IgD-negative memory B cell (primary cell): ENCODE measurements at regions not wholly inside any gene's neighbourhood (a gene's known extent, or its start where the extent isn't known, plus 50 kb on each side); places are given as distances from the start of the nearest gene placed in this dataset.

Experiments
- H3K27ac Mint-ChIP-seq, 3 donors: one replicate each; pipeline ENCODE4 v1.8.0; 2020 to 2022; ENCODE audit warnings: mild to moderate bottlenecking in 3 of 3, mixed read lengths in 3 of 3, moderate library complexity in 1 of 3
- H3K27me3 Mint-ChIP-seq: one replicate; pipeline ENCODE4 v1.8.0; 2021; ENCODE audit warnings: mixed read lengths
- H3K36me3 Mint-ChIP-seq: one replicate; pipeline ENCODE4 v1.8.0; 2020; ENCODE audit warnings: mild to moderate bottlenecking, mixed read lengths
- H3K4me1 Mint-ChIP-seq, 3 donors: one replicate each; pipeline ENCODE4 v1.8.0; 2020 to 2022; ENCODE audit warnings: mixed read lengths in 3 of 3, mild to moderate bottlenecking in 1 of 3
- H3K4me3 Mint-ChIP-seq, 4 donors: one replicate each; pipeline ENCODE4 v1.8.0; 2020 to 2022; ENCODE audit warnings: mild to moderate bottlenecking in 4 of 4, mixed read lengths in 4 of 4, moderate library complexity in 3 of 4
- H3K9me3 Mint-ChIP-seq, 3 donors: one replicate each; pipeline ENCODE4 v1.8.0; 2020 to 2021; ENCODE audit warnings: mixed read lengths in 3 of 3, mild to moderate bottlenecking in 1 of 3

- no peak overlapping the region for H3K27ac Mint-ChIP-seq
- H3K4me3 Mint-ChIP-seq, result no peak overlapping the region
Observed at GRCh38 chr7:157467496-157468212, 130.8 kb downstream of the DNAJB6 start.

GRCh38 chr7:157468221-157469111 is 131.7 kb downstream of the DNAJB6 start:
- H3K9me3 Mint-ChIP-seq, result peaks cover 0 to 9% (median 3%) of the 10 kb centered on the region in 3 donors
- H3K4me3 Mint-ChIP-seq, result peak overlapping the region in 1 of 4 donors; percentile 3
- H3K4me1 Mint-ChIP-seq, result no peaks in the 10 kb centered on the region
- H3K27ac Mint-ChIP-seq, result no peak overlapping the region
- H3K36me3 Mint-ChIP-seq, result no peaks in the 10 kb centered on the region
- H3K27me3 Mint-ChIP-seq, result peaks cover 12% of the 10 kb centered on the region

More at GRCh38 chr7:157467496-157468212, 130.8 kb downstream of the DNAJB6 start:
- H3K4me1 Mint-ChIP-seq, result no peaks in the 10 kb centered on the region
- H3K27me3 Mint-ChIP-seq, result peaks cover 12% of the 10 kb centered on the region
- no peaks in the 10 kb centered on the region for H3K36me3 Mint-ChIP-seq
- H3K9me3 Mint-ChIP-seq, result peaks cover 0 to 2% (median 0%) of the 10 kb centered on the region in 3 donors

DNA sequence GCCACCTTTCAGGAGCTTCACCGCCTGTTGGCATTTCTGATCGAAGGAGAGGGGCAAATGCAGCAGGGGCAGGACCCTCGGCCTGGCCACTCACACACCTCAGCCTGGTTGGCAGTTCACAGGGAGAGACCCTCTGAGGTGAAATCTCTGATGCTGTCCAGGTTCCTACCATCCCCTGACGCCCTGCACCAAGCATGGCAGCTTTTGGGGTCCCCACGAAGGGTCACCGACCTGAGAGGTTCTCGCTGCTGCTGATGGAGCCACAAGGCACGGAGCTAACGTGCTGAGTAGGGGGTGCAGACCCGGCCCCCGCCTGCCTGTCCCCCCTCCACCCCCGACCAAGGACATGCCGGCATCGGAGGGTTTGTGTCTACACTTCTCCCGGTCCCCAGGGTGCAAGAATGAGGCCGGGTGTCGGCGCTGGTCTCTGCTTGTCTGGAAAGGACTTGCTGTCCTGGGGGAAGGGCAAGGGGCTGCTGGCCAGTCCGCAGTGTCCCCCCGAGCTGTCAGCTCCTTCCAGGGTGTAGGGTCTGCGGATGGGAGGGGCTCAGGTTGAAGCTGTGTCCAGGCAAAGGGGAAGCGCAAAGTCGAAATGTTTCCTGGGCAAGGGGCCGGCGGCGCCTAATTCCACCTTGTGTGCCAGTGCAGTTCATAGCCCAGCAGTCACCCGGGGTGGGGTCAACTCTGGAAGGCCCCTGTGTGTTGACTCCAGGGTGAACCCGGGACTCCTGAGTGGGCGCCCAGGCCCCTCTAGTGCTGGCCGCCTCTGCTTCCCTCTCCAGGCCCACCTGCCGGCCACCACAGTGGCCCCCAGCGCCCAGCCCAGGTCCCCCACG is 132.6 kb downstream of the DNAJB6 start:
- Mint-ChIP-seq H3K9me3 (peaks cover 0 to 13% (median 8%) of the 10 kb centered on the region in 3 donors), H3K36me3 (peaks cover 2% of the 10 kb centered on the region), H3K4me3 (no peak overlapping the region), H3K27ac (no peak overlapping the region), H3K27me3 (peaks cover 9% of the 10 kb centered on the region), H3K4me1 (no peaks in the 10 kb centered on the region)

- Mint-ChIP-seq H3K4me3 (no peak overlapping the region), H3K36me3 (peaks cover 4% of the 10 kb centered on the region), H3K27ac (no peak overlapping the region), H3K4me1 (no peaks in the 10 kb centered on the region), H3K27me3 (peaks cover 4% of the 10 kb centered on the region), H3K9me3 (peaks cover 0 to 13% (median 11%) of the 10 kb centered on the region in 3 donors)
Observed at GRCh38 chr7:157470017-157470322, 133.2 kb downstream of the DNAJB6 start.

- H3K4me3 Mint-ChIP-seq, result peak overlapping the region in 1 of 4 donors; percentile 4
- H3K36me3 Mint-ChIP-seq, result peaks cover 4% of the 10 kb centered on the region
- no peak overlapping the region for H3K27ac Mint-ChIP-seq
- H3K9me3 Mint-ChIP-seq, result peaks cover 0 to 13% (median 11%) of the 10 kb centered on the region in 3 donors
- H3K27me3 Mint-ChIP-seq, result peaks cover under 1% of the 10 kb centered on the region
- no peaks in the 10 kb centered on the region for H3K4me1 Mint-ChIP-seq
Observed at GRCh38 chr7:157470701-157471131, 133.9 kb downstream of the DNAJB6 start.

DNA sequence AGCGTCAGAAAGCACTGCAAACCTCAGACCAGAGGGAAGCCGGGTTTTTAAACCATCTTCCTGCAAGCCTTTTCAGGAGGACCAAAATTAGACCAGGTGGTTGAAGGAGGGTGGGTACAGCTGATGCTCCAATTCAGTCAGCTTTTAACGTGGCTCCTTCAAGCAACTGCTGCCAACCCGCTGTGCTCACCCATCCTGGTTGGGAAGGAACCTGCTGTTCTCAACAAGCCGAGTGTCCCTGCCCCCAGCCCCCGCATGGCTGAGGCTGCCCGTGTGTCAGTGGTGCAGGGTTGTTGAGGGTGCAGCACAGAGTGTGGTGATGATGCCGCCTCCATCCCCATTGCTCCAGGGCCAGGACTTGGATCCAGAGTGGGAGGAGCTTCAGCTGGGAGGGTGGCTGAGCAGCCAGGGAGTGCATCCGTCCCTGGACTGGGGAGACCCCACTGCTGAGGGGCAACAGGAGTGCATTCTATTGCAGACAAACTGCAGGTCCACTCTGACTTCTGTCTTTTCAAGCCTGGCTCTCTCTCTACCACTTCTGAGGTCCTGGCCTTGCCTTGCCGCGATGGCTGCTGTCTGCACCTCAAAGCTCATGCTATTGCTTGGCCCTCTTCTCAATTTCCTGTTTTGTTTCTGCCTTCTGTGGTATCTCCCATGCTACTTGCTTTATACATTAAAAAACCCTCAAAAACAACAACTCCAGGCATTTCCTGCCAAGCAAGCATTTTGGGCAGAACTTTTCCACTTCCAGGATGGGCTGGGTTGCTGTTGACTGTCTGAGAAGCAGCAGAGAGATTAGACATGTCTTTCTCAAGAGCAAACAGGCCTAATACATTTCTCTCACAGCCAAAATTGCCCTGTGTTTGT is 134.7 kb downstream of the DNAJB6 start:
- no peak overlapping the region for H3K27ac Mint-ChIP-seq
- H3K4me3 Mint-ChIP-seq, result peak overlapping the region in 2 of 4 donors; percentile 27 to 51
- peaks cover 0 to 13% (median 11%) of the 10 kb centered on the region in 3 donors for H3K9me3 Mint-ChIP-seq
- peaks cover 4% of the 10 kb centered on the region for H3K36me3 Mint-ChIP-seq
- H3K4me1 Mint-ChIP-seq, result no peaks in the 10 kb centered on the region
- H3K27me3 Mint-ChIP-seq, result no peaks in the 10 kb centered on the region

DNA sequence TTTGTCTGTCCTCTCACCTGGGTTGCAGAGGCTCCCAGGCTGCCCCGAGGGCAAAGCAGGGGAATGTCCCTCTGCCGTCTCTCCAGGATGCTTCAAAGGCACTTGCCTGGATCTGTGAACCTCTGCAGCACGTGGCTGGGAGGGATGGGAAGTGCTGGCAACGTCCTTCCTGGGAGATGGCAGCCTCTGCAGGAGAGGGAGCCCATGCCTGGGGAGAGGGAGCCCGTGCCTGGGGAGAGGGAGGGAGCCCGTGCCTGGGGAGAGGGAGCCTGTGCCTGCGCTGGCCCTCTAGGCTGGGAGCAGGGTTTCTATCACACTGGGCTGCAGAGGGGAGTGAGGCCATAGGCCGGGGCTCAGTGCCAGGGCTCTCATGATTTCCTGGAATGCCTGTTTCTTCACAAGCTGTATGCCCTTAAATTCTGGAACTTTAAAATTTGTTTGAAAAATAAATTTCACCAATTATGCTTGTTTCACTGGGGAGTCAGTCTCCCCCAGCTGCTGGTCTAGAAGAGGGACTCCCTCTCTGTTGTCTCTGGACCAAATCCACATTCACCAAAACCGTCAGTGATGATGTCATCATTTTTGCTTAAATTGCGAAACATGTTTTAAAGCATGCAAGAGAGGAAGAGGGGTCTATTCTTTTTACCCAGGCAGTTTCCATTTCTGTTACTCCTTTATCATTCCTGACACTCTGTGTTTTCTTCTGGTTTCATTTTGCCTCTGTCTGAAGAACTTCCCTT is 135.7 kb downstream of the DNAJB6 start:
- H3K27me3 Mint-ChIP-seq, result no peaks in the 10 kb centered on the region
- H3K4me1 Mint-ChIP-seq, result no peaks in the 10 kb centered on the region
- H3K4me3 Mint-ChIP-seq, result no peak overlapping the region
- peaks cover 0 to 13% (median 11%) of the 10 kb centered on the region in 3 donors for H3K9me3 Mint-ChIP-seq
- H3K36me3 Mint-ChIP-seq, result peaks cover 4% of the 10 kb centered on the region
- no peak overlapping the region for H3K27ac Mint-ChIP-seq

- Mint-ChIP-seq H3K4me1 (peaks cover 0 to 2% (median 0%) of the 10 kb centered on the region in 3 donors), H3K36me3 (peaks cover 4% of the 10 kb centered on the region), H3K27ac (no peak overlapping the region), H3K9me3 (peaks cover 0 to 13% (median 11%) of the 10 kb centered on the region in 3 donors), H3K4me3 (no peak overlapping the region), H3K27me3 (peaks cover 3% of the 10 kb centered on the region)
Observed at GRCh38 chr7:157473051-157473569, 136.3 kb downstream of the DNAJB6 start.

DNA sequence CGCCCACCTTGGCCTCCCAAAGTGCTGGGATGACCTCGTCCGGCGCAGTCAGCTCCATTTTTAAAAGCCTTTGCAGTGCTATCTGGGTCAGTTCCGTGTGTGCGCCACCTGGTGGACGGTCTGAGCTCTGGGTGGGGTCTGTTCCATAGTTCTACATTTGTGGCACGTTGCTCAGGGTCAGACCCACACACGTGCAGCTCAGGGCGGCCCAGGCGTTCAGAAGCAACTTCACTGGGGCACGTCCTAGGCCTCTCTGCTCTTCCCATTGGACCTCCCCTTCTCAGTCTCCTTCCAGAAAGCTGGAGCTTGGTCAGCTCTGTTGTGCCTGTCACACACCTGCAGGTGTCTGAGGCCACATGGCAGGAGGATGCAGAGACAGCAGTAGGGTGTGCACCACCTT is 137.9 kb downstream of the DNAJB6 start:
- Mint-ChIP-seq H3K9me3 (peaks cover 0 to 13% (median 11%) of the 10 kb centered on the region in 3 donors), H3K27ac (no peak overlapping the region), H3K36me3 (peaks cover 5% of the 10 kb centered on the region), H3K4me3 (no peak overlapping the region), H3K4me1 (peaks cover 0 to 5% (median 0%) of the 10 kb centered on the region in 3 donors), H3K27me3 (peaks cover 9% of the 10 kb centered on the region)

DNA sequence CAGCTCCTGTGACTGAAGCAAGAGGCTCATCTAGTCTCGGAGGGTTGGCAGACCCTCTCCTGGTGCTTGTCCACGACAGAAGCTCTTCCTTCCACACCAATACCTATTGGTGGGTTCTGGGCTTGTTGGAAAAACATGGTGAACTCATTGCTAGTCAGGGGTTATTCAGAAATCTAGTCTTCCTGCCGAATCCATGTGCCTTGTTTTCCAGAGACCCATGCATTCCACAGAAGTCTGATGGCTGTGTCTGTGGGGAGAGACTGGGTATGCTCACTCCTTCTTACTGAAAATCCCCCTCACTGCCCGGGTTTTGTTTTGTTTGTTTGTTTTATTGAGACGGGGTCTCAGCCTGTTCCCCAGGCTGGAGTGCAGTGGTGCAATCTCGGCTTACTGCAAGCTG is 138.3 kb downstream of the DNAJB6 start:
- H3K4me1 Mint-ChIP-seq, result peaks cover 0 to 5% (median 0%) of the 10 kb centered on the region in 3 donors

DNA sequence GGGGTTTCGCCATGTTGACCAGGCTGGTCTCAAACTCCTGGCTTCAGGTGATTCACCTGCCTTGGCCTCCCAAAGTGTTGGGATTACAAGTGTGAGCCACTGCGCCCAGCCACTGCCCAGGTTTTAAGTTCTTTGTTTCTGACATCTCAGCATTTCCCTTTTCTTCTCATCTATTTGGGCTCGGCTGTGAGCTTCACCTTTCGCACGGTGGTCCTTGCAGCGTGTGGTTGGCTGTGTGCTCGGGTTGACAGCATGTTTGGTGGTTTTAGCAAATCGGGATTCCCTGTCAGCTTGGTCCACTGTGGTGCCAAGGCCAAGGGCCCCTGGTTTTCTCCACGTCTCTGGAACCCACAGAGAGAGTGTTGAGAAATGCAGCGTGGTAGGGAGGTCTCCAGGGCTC is 138.8 kb downstream of the DNAJB6 start:
- Mint-ChIP-seq H3K4me3 (no peak overlapping the region), H3K36me3 (peaks cover 5% of the 10 kb centered on the region), H3K27ac (no peak overlapping the region), H3K9me3 (peaks cover 0 to 13% (median 11%) of the 10 kb centered on the region in 3 donors), H3K4me1 (peaks cover 0 to 5% (median 0%) of the 10 kb centered on the region in 3 donors), H3K27me3 (peaks cover 9% of the 10 kb centered on the region)

More for the DNA sequence above, 138.3 kb downstream of the DNAJB6 start:
- Mint-ChIP-seq H3K9me3 (peaks cover 0 to 13% (median 11%) of the 10 kb centered on the region in 3 donors), H3K36me3 (peaks cover 5% of the 10 kb centered on the region), H3K4me3 (no peak overlapping the region), H3K27ac (no peak overlapping the region), H3K27me3 (peaks cover 9% of the 10 kb centered on the region)

GRCh38 chr7:157476201-157476600 is 139.4 kb downstream of the DNAJB6 start:
- H3K4me1 Mint-ChIP-seq, result peaks cover 0 to 5% (median 0%) of the 10 kb centered on the region in 3 donors
- peaks cover 9% of the 10 kb centered on the region for H3K27me3 Mint-ChIP-seq
- H3K4me3 Mint-ChIP-seq, result peak overlapping the region in 1 of 4 donors; percentile 26
- peaks cover 0 to 13% (median 11%) of the 10 kb centered on the region in 3 donors for H3K9me3 Mint-ChIP-seq
- peaks cover 5% of the 10 kb centered on the region for H3K36me3 Mint-ChIP-seq
- no peak overlapping the region for H3K27ac Mint-ChIP-seq
